GM12878 (cell line): ENCODE measurements at regions not wholly inside any gene's neighbourhood (a gene's known extent, or its start where the extent isn't known, plus 50 kb on each side); places are given as distances from the start of the nearest gene placed in this dataset.

Experiments used
- ATAC-seq: fragments of 200-7000 bp; cut with Tn5 transposase; 3 replicates; pipeline ENCODE4 v1.9.1; 2020; ENCODE audit warnings: mild to moderate bottlenecking, moderate library complexity
- BruUV-seq: library from RNA; stranded (reverse); fragments of 400-500 nt; replicated peaks from 2 replicates; lab custom pipeline; 2021; lab: Mats Ljungman, UMichigan
- CTCF ChIA-PET: fragments of 300-600 bp; sonication (Branson Sonifier 250); formaldehyde crosslinking; extraction: SDS; loops from one replicate; lab custom pipeline; 2021; ENCODE audit warnings: inconsistent platforms; lab: Yijun Ruan, JAX
- POLR2A ChIA-PET: fragments of 350-600 bp; formaldehyde crosslinking; extraction: SDS; loops from one replicate; lab custom pipeline; 2021; ENCODE audit warnings: inconsistent platforms; lab: Charles Lee
- RAD21 ChIA-PET: fragments of 300-600 bp; sonication (Branson Sonifier 250); formaldehyde crosslinking; loops from one replicate; lab custom pipeline; 2023; ENCODE audit warnings: antibody characterized with exemption; ENCODE audit not compliant: unreplicated experiment; lab: Charles Lee
- SMC1A ChIA-PET: fragments of 300-600 bp; sonication (Branson Sonifier 250); formaldehyde crosslinking; loops from one replicate; lab custom pipeline; 2023; ENCODE audit not compliant: unreplicated experiment, uncharacterized antibody; lab: Charles Lee
- DNase-seq: peaks from one replicate; pipeline ENCODE4 v3.0.0-alpha.2; 2011; ENCODE audit warnings: low read depth, low spot score
- FAIRE-seq: peaks from 3 replicates; lab custom pipeline; 2011; peaks lifted over from hg19 to GRCh38; lab: Jason Lieb, UNC
- H2AFZ ChIP-seq: 2 replicates; pipeline ENCODE4 v1.6.0; 2011; ENCODE audit warnings: low read depth, low read length, control low read depth; ENCODE audit not compliant: control insufficient read depth
- H3K27ac ChIP-seq: 2 replicates; pipeline ENCODE4 v1.5.1; 2011; ENCODE audit warnings: control low read depth; ENCODE audit not compliant: control insufficient read depth, insufficient read depth
- H3K27me3 ChIP-seq, 2 experiments: replicated peaks in 1 of 2; 2 replicates each; pipeline versions ENCODE4 v1.6.0 to v1.6.1; 2011; ENCODE audit warnings: low read length in 1 of 2; ENCODE audit not compliant: control insufficient read depth in 2 of 2, insufficient read depth in 2 of 2
- H3K36me3 ChIP-seq, 2 experiments: 2 replicates each; pipeline ENCODE4 v1.5.1; 2011; ENCODE audit warnings: low read length in 1 of 2; ENCODE audit not compliant: control insufficient read depth in 2 of 2, insufficient read depth in 2 of 2
- H3K4me1 ChIP-seq: 2 replicates; pipeline ENCODE4 v1.6.1; 2011; ENCODE audit warnings: mild to moderate bottlenecking, low read length, moderate library complexity, mixed read lengths; ENCODE audit not compliant: control insufficient read depth, insufficient read depth
- H3K4me2 ChIP-seq: 2 replicates; pipeline ENCODE4 v1.6.0; 2011; ENCODE audit warnings: control low read depth; ENCODE audit not compliant: control insufficient read depth, insufficient read depth
- H3K4me3 ChIP-seq: fragments of 200-600 bp; sonication (generic); 2 replicates; pipeline ENCODE4 v1.5.1; 2016
- H3K79me2 ChIP-seq: 2 replicates; pipeline ENCODE4 v1.6.0; 2011; ENCODE audit warnings: low read length; ENCODE audit not compliant: control insufficient read depth, insufficient read depth
- H3K9ac ChIP-seq: 2 replicates; pipeline ENCODE4 v1.8.0; 2011; ENCODE audit warnings: low read length, control low read depth, mixed read lengths; ENCODE audit not compliant: control insufficient read depth, insufficient read depth
- H3K9me3 ChIP-seq: replicated peaks from 3 replicates; pipeline ENCODE4 v1.5.1; 2011; ENCODE audit warnings: mild to moderate bottlenecking, low read length; ENCODE audit not compliant: control insufficient read depth, insufficient read depth
- H4K20me1 ChIP-seq: 2 replicates; pipeline ENCODE4 v1.6.0; 2011; ENCODE audit not compliant: control insufficient read depth, insufficient read depth
- BMI1 ChIP-seq: fragments of 450-650 bp; IDR thresholded peaks from 2 replicates; pipeline ENCODE4 v1.6.1; 2016; ENCODE audit warnings: mild to moderate bottlenecking, moderate library complexity, borderline replicate concordance
- CBX5 ChIP-seq: sonication (generic); IDR thresholded peaks from 2 replicates; pipeline ENCODE4 v1.6.1; 2016; ENCODE audit warnings: low read depth, moderate library complexity, mild to moderate bottlenecking, inconsistent platforms
- CHD4 ChIP-seq: fragments of 200-600 bp; sonication (generic); IDR thresholded peaks from 2 replicates; pipeline ENCODE4 v1.6.1; 2016; ENCODE audit warnings: mild to moderate bottlenecking
- HCFC1 ChIP-seq: fragments of 150-350 bp; IDR thresholded peaks from 2 replicates; pipeline ENCODE4 v1.6.1; 2014; ENCODE audit warnings: low read length
- HDAC6 ChIP-seq: fragments of 200-600 bp; sonication (generic); IDR thresholded peaks from one replicate; pipeline ENCODE4 v1.8.0; 2017; ENCODE audit warnings: antibody characterized with exemption; ENCODE audit not compliant: unreplicated experiment
- KLF5 ChIP-seq: fragments of 450-650 bp; IDR thresholded peaks from 2 replicates; pipeline ENCODE4 v1.6.1; 2014; ENCODE audit warnings: mild to moderate bottlenecking; ENCODE audit not compliant: partially characterized antibody
- MYB ChIP-seq: fragments of 150-350 bp; IDR thresholded peaks from 2 replicates; pipeline ENCODE4 v1.6.1; 2014; ENCODE audit warnings: mild to moderate bottlenecking, low read depth, low read length, borderline replicate concordance
- NFIC ChIP-seq: IDR thresholded peaks from 2 replicates; pipeline ENCODE4 v1.6.1; 2012; ENCODE audit warnings: low read depth, mild to moderate bottlenecking, inconsistent platforms, low read length, moderate library complexity
- RAD21 ChIP-seq: IDR thresholded peaks from 2 replicates; pipeline ENCODE4 v1.6.1; 2011; ENCODE audit warnings: mild to moderate bottlenecking, low read depth, low read length, moderate library complexity; ENCODE audit not compliant: insufficient read depth
- RFX5 ChIP-seq: IDR thresholded peaks from 2 replicates; pipeline ENCODE4 v1.6.1; 2011; ENCODE audit warnings: low read depth, low read length, improper control_type of control experiment
- SMAD5 ChIP-seq: IDR thresholded peaks from 2 replicates; pipeline ENCODE4 v1.6.1; 2016; ENCODE audit warnings: antibody characterized with exemption, low read depth
- SPI1 ChIP-seq: IDR thresholded peaks from 2 replicates; pipeline ENCODE4 v1.6.1; 2011; ENCODE audit warnings: low read depth, mild to moderate bottlenecking, low read length, moderate library complexity, borderline replicate concordance; ENCODE audit not compliant: insufficient read depth
- SRF ChIP-seq, 2 experiments: IDR thresholded peaks; 2 replicates each; pipeline ENCODE4 v1.6.1; 2011; ENCODE audit warnings: low read depth in 2 of 2, low read length in 2 of 2, mild to moderate bottlenecking in 1 of 2, moderate library complexity in 1 of 2
- TAF1 ChIP-seq: IDR thresholded peaks from 2 replicates; pipeline ENCODE4 v1.6.1; 2011; ENCODE audit warnings: mild to moderate bottlenecking, low read depth, low read length, borderline replicate concordance
- ZZZ3 ChIP-seq: IDR thresholded peaks from 2 replicates; pipeline ENCODE4 v1.6.1; 2011; ENCODE audit warnings: low read depth; ENCODE audit not compliant: control insufficient read depth, insufficient read length
- WGBS: methylation state at CpG from one replicate; pipeline ENCODE4 v1.1.6; 2016; ENCODE audit warnings: low lambda C conversion rate; ENCODE audit not compliant: insufficient replicate concordance, insufficient coverage; ENCODE audit errors: missing lambda C conversion rate; 5-methylcytosine and 5-hydroxymethylcytosine counted together
- in situ Hi-C: fragments of 300-500 bp; cut with MboI; formaldehyde crosslinking; loops from 9 replicates; pipeline ENCODE4 v1.14.3; 2018; ENCODE audit warnings: mixed read lengths
- intact Hi-C: fragments of 100-400 bp; cut with micrococcal nuclease; formaldehyde crosslinking; loops from one replicate; pipeline ENCODE4 v1.14.2; 2022; ENCODE audit not compliant: unreplicated experiment
- TF ChIP-seq, protein P1 (sequence below): IDR thresholded peaks from 2 replicates; pipeline ENCODE4 v1.6.1; 2011; ENCODE audit warnings: borderline replicate concordance, low read depth, mild to moderate bottlenecking, moderate library complexity, low read length; ENCODE audit not compliant: insufficient read depth, poor library complexity, severe bottlenecking
- TF ChIP-seq, protein P2 (sequence below): fragments of 450-650 bp; conservative IDR thresholded peaks from 2 replicates; pipeline ENCODE4 v1.6.1; 2017; ENCODE audit warnings: mild to moderate bottlenecking, moderate library complexity
- TF ChIP-seq, protein P3 (sequence below): fragments of 450-650 bp; formaldehyde crosslinking; IDR thresholded peaks from 2 replicates; pipeline ENCODE4 v1.5.0; 2022; ENCODE audit warnings: mild to moderate bottlenecking, missing genetic modification characterization
- TF ChIP-seq, protein P4 (sequence below): IDR thresholded peaks from 2 replicates; pipeline ENCODE4 v1.6.1; 2012; ENCODE audit warnings: low read depth, low read length, improper control_type of control experiment

DNA sequence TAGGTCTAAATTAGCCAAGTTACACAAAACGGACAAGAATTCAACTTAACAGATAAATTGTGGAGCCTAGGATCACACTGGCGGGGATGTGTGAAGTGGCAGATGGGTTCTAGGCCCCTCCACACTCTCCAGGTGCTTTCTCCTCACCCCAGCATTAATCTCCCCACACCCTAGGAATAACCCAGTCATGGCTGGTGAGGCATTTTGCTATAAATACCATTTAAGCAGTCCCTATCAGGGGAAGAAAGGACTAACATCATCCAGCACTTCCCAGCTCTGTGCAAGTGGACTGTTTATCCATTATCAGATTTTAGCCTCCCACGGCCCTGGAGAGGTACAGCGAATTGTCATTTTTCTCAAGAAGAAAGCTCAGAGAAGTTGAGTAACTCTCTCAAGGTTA, 154.9 kb downstream of the NUFIP1 start:
- WGBS = 20% methylated on average over 4 of the region's 4 CpGs
- in situ Hi-C loops = no loop called here
- Histone ChIP-seq H3K4me1 (no peaks in the 10 kb centered on the region), H3K36me3 (no peaks in the 10 kb centered on the region), H3K27ac (no peak overlapping the region), H3K4me3 (no peak overlapping the region), H4K20me1 (no peaks in the 10 kb centered on the region), H3K9me3 (no peaks in the 10 kb centered on the region), H3K27me3 (peaks cover 0 to 2% of the 10 kb centered on the region in 2 experiments; a peak in 2 of 4 replicates), H3K79me2 (no peaks in the 10 kb centered on the region), H3K9ac (no peak overlapping the region), H3K4me2 (no peak overlapping the region), H2AFZ (no peak overlapping the region)
- ChIA-PET RAD21 (no interaction called here), SMC1A (no interaction called here), POLR2A (no interaction called here), CTCF (no interaction called here)
- FAIRE-seq = no peak
- DNase-seq = no peak
- no peak for ATAC-seq
- intact Hi-C loops = no loop called here
- no TSS peak for BruUV-seq
- TF ChIP-seq RFX5 = no peak
- no peak for TF ChIP-seq ZZZ3
- no peak for TF ChIP-seq TAF1
- TF ChIP-seq, protein P1, sequence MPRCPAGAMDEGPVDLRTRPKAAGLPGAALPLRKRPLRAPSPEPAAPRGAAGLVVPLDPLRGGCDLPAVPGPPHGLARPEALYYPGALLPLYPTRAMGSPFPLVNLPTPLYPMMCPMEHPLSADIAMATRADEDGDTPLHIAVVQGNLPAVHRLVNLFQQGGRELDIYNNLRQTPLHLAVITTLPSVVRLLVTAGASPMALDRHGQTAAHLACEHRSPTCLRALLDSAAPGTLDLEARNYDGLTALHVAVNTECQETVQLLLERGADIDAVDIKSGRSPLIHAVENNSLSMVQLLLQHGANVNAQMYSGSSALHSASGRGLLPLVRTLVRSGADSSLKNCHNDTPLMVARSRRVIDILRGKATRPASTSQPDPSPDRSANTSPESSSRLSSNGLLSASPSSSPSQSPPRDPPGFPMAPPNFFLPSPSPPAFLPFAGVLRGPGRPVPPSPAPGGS = no peak
- no peak for TF ChIP-seq CBX5
- TF ChIP-seq KLF5 = no peak
- TF ChIP-seq CHD4 = no peak
- TF ChIP-seq SRF (IDR thresholded peaks at IDR 0.05; ENCODE audit: low read depth in 2 of 2, low read length in 2 of 2) = no peak
- no peak for TF ChIP-seq NFIC
- TF ChIP-seq SPI1 = no peak
- TF ChIP-seq, protein P2, sequence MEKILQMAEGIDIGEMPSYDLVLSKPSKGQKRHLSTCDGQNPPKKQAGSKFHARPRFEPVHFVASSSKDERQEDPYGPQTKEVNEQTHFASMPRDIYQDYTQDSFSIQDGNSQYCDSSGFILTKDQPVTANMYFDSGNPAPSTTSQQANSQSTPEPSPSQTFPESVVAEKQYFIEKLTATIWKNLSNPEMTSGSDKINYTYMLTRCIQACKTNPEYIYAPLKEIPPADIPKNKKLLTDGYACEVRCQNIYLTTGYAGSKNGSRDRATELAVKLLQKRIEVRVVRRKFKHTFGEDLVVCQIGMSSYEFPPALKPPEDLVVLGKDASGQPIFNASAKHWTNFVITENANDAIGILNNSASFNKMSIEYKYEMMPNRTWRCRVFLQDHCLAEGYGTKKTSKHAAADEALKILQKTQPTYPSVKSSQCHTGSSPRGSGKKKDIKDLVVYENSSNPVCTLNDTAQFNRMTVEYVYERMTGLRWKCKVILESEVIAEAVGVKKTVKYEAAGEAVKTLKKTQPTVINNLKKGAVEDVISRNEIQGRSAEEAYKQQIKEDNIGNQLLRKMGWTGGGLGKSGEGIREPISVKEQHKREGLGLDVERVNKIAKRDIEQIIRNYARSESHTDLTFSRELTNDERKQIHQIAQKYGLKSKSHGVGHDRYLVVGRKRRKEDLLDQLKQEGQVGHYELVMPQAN = no peak
- TF ChIP-seq HCFC1 = no peak
- TF ChIP-seq, protein P3, sequence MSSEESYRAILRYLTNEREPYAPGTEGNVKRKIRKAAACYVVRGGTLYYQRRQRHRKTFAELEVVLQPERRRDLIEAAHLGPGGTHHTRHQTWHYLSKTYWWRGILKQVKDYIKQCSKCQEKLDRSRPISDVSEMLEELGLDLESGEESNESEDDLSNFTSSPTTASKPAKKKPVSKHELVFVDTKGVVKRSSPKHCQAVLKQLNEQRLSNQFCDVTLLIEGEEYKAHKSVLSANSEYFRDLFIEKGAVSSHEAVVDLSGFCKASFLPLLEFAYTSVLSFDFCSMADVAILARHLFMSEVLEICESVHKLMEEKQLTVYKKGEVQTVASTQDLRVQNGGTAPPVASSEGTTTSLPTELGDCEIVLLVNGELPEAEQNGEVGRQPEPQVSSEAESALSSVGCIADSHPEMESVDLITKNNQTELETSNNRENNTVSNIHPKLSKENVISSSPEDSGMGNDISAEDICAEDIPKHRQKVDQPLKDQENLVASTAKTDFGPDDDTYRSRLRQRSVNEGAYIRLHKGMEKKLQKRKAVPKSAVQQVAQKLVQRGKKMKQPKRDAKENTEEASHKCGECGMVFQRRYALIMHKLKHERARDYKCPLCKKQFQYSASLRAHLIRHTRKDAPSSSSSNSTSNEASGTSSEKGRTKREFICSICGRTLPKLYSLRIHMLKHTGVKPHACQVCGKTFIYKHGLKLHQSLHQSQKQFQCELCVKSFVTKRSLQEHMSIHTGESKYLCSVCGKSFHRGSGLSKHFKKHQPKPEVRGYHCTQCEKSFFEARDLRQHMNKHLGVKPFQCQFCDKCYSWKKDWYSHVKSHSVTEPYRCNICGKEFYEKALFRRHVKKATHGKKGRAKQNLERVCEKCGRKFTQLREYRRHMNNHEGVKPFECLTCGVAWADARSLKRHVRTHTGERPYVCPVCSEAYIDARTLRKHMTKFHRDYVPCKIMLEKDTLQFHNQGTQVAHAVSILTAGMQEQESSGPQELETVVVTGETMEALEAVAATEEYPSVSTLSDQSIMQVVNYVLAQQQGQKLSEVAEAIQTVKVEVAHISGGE (CRISPR knock-in tag) = no peak
- TF ChIP-seq MYB = no peak
- no peak for TF ChIP-seq BMI1
- no peak for TF ChIP-seq HDAC6
- no peak for TF ChIP-seq SMAD5
- TF ChIP-seq RAD21 = no peak
- TF ChIP-seq, protein P4, sequence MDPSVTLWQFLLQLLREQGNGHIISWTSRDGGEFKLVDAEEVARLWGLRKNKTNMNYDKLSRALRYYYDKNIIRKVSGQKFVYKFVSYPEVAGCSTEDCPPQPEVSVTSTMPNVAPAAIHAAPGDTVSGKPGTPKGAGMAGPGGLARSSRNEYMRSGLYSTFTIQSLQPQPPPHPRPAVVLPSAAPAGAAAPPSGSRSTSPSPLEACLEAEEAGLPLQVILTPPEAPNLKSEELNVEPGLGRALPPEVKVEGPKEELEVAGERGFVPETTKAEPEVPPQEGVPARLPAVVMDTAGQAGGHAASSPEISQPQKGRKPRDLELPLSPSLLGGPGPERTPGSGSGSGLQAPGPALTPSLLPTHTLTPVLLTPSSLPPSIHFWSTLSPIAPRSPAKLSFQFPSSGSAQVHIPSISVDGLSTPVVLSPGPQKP = no peak
